HEK293 (cell line): ENCODE measurements at regions not wholly inside any gene's neighbourhood (a gene's known extent, or its start where the extent isn't known, plus 50 kb on each side); places are given as distances from the start of the nearest gene placed in this dataset.

Source experiments
- CTCF ChIA-PET: fragments of 350-600 bp; formaldehyde crosslinking; extraction: SDS; loops from one replicate; lab custom pipeline; 2021; ENCODE audit warnings: antibody characterized with exemption; lab: Yijun Ruan, JAX
- POLR2A ChIA-PET: fragments of 300-600 bp; formaldehyde crosslinking; extraction: SDS; loops from one replicate; lab custom pipeline; 2020; ENCODE audit warnings: antibody characterized with exemption, inconsistent platforms; lab: Yijun Ruan, JAX
- H3K27ac ChIP-seq: fragments of 200-500 bp; sonication (Bioruptor generic); 2 replicates; pipeline ENCODE4 v1.5.1; 2014; ENCODE audit warnings: low read depth, low read length, control low read depth, inconsistent platforms; ENCODE audit errors: extremely low read depth
- H3K36me3 ChIP-seq, 2 experiments: fragments of 200-500 bp in 1 of 2; sonication (Bioruptor generic) in 1 of 2; 1 replicate in 1 of 2; 2 replicates in 1 of 2; pipeline ENCODE4 v1.5.1; 2014 to 2017; ENCODE audit warnings: inconsistent platforms in 2 of 2, low read length in 2 of 2; ENCODE audit not compliant: control insufficient read depth in 2 of 2, insufficient read depth in 1 of 2
- H3K4me1 ChIP-seq: fragments of 200-500 bp; sonication (Bioruptor generic); 2 replicates; pipeline ENCODE4 v1.5.1; 2014; ENCODE audit warnings: mild to moderate bottlenecking, low read length, inconsistent platforms; ENCODE audit not compliant: control insufficient read depth, insufficient read depth
- H3K4me3 ChIP-seq: 2 replicates; pipeline ENCODE4 v1.5.1; 2011; ENCODE audit warnings: low read depth, mild to moderate bottlenecking, control low read depth, low read length, moderate library complexity
- H3K9me3 ChIP-seq: fragments of 200-500 bp; sonication (Bioruptor generic); 2 replicates; pipeline ENCODE4 v1.5.1; 2014; ENCODE audit warnings: low read depth, low read length, inconsistent platforms; ENCODE audit not compliant: control insufficient read depth, insufficient read depth
- EGR2 ChIP-seq: fragments of 450-650 bp; formaldehyde crosslinking; IDR thresholded peaks from 2 replicates; pipeline ENCODE4 v1.5.1; 2016; ENCODE audit warnings: low read depth, missing biosample characterization, missing genetic modification characterization
- KLF16 ChIP-seq: fragments of 450-650 bp; formaldehyde crosslinking; IDR thresholded peaks from 2 replicates; pipeline ENCODE4 v1.5.1; 2017; ENCODE audit warnings: missing biosample characterization, missing genetic modification characterization
- OVOL3 ChIP-seq: fragments of 450-650 bp; formaldehyde crosslinking; IDR thresholded peaks from 2 replicates; pipeline ENCODE4 v1.5.1; 2016; ENCODE audit warnings: missing biosample characterization, missing genetic modification characterization
- SCRT2 ChIP-seq: fragments of 450-650 bp; formaldehyde crosslinking; IDR thresholded peaks from 2 replicates; pipeline ENCODE4 v1.5.1; 2016; ENCODE audit warnings: missing biosample characterization, missing genetic modification characterization
- YY1 ChIP-seq: fragments of 450-650 bp; formaldehyde crosslinking; IDR thresholded peaks from 2 replicates; pipeline ENCODE4 v1.5.1; 2018; ENCODE audit warnings: missing biosample characterization, missing genetic modification characterization
- ZFHX2 ChIP-seq: fragments of 450-650 bp; formaldehyde crosslinking; conservative IDR thresholded peaks from 2 replicates; pipeline ENCODE4 v1.5.1; 2016; ENCODE audit warnings: missing biosample characterization, missing genetic modification characterization
- ZNF114 ChIP-seq: fragments of 450-650 bp; formaldehyde crosslinking; IDR thresholded peaks from 2 replicates; pipeline ENCODE4 v1.5.0; 2017; ENCODE audit warnings: missing biosample characterization, missing genetic modification characterization
- ZNF221 ChIP-seq: fragments of 450-650 bp; formaldehyde crosslinking; IDR thresholded peaks from 2 replicates; pipeline ENCODE4 v1.5.1; 2017; ENCODE audit warnings: missing biosample characterization, missing genetic modification characterization, borderline replicate concordance
- ZNF350 ChIP-seq: fragments of 450-650 bp; formaldehyde crosslinking; IDR thresholded peaks from 2 replicates; pipeline ENCODE4 v1.5.0; 2017; ENCODE audit warnings: missing biosample characterization, mild to moderate bottlenecking, missing genetic modification characterization
- ZNF398 ChIP-seq: fragments of 450-650 bp; formaldehyde crosslinking; IDR thresholded peaks from 2 replicates; pipeline ENCODE4 v1.5.1; 2017; ENCODE audit warnings: missing biosample characterization, missing genetic modification characterization
- ZNF416 ChIP-seq: fragments of 450-650 bp; formaldehyde crosslinking; IDR thresholded peaks from 2 replicates; pipeline ENCODE4 v1.5.1; 2016; ENCODE audit warnings: missing biosample characterization, missing genetic modification characterization
- ZNF449 ChIP-seq: fragments of 450-650 bp; formaldehyde crosslinking; IDR thresholded peaks from 2 replicates; pipeline ENCODE4 v1.5.1; 2017; ENCODE audit warnings: missing biosample characterization, mild to moderate bottlenecking, missing genetic modification characterization, moderate library complexity
- ZNF623 ChIP-seq: fragments of 450-650 bp; formaldehyde crosslinking; IDR thresholded peaks from 2 replicates; pipeline ENCODE4 v1.5.1; 2016; ENCODE audit warnings: missing biosample characterization, missing genetic modification characterization
- ZNF76 ChIP-seq: fragments of 450-650 bp; formaldehyde crosslinking; IDR thresholded peaks from 2 replicates; pipeline ENCODE4; 2016; ENCODE audit warnings: low read depth, missing biosample characterization, missing genetic modification characterization, borderline replicate concordance
- ZNF830 ChIP-seq: fragments of 450-650 bp; IDR thresholded peaks from 2 replicates; pipeline ENCODE4 v1.5.0; 2018; ENCODE audit warnings: missing biosample characterization, missing genetic modification characterization, low read depth, mild to moderate bottlenecking, moderate library complexity
- ZNF843 ChIP-seq: fragments of 450-650 bp; formaldehyde crosslinking; IDR thresholded peaks from 2 replicates; pipeline ENCODE4 v1.5.1; 2016; ENCODE audit warnings: missing biosample characterization, missing genetic modification characterization
- ZSCAN16 ChIP-seq: fragments of 450-650 bp; formaldehyde crosslinking; IDR thresholded peaks from 2 replicates; pipeline ENCODE4 v1.5.1; 2016; ENCODE audit warnings: missing biosample characterization, missing genetic modification characterization
- TF ChIP-seq, protein P1 (sequence below): fragments of 450-650 bp; formaldehyde crosslinking; IDR thresholded peaks from 2 replicates; pipeline ENCODE4 v1.5.1; 2017; ENCODE audit warnings: missing biosample characterization, missing genetic modification characterization
- TF ChIP-seq, protein P2 (sequence below): fragments of 450-650 bp; formaldehyde crosslinking; conservative IDR thresholded peaks from 2 replicates; pipeline ENCODE4 v1.5.1; 2016; ENCODE audit warnings: low read depth, missing biosample characterization, missing genetic modification characterization

GRCh38 chr16:11474617-11475291 is 112.0 kb downstream of the LITAF start:
- H3K4me3 ChIP-seq, result no peak overlapping the region
- no peak overlapping the region for H3K27ac ChIP-seq
- no peaks in the 10 kb centered on the region for H3K36me3 ChIP-seq
- H3K4me1 ChIP-seq, result no peaks in the 10 kb centered on the region
- ChIA-PET POLR2A (interaction anchor here (0.6 to 0.7 kb wide), 2 partner anchors 9 to 36 kb away, joined by 3 to 6 read pairs; no protein-coding TSS in a partner anchor), CTCF (interaction anchor here (0.7 to 2.4 kb wide), 4 partner anchors 23 to 283 kb away, joined by 3 to 7 read pairs (median 4); no protein-coding TSS in a partner anchor)
- TF ChIP-seq ZNF416 (tag by site-specific recombination) (no peak), ZNF398 (tag by site-specific recombination) (peak; percentile 59)
- H3K9me3 ChIP-seq, result no peaks in the 10 kb centered on the region

DNA sequence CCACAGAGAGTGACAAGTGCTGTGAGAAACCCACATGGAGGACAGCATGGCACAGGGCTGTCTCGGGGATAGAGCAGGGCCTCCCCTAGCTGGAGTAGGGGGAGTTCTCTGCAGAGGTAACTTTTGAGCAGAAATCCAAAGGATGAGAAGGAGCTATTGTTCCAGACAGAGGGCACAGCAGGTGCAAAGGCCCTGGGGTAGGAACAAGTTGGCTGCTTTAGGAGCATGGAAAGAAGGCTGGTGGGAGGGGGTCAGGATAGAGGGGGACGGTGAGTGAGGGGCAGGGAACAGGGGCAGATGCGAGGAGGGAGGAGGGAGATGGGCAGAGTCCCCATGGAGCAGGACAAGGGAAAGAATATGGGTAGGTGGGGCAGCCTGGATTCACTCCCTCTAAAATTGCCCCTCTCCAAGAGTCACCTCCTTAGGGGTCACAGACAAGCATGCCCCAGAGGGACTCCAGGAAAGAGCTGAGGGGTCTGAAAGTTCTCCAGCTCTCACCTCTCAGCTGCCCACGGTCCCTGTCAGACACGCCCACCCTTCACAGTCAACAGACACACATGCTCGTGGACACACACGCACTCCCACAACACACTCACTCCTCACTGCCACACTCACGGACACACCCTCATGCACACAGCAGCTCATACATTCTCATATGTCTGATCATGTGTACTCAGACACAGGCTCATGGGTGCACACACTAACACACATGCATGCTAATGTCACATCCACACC is 110.7 kb downstream of the LITAF start:
- Histone ChIP-seq H3K4me3 (no peak overlapping the region), H3K27ac (no peak overlapping the region)
- TF ChIP-seq ZNF114 (tag by site-specific recombination), result no peak
- peak; percentile 57 for TF ChIP-seq EGR2
- TF ChIP-seq YY1 (tag by site-specific recombination), result no peak
- no peak for TF ChIP-seq ZNF449 (tag by site-specific recombination)
- peak; percentile 96 for TF ChIP-seq ZNF623 (tag by site-specific recombination)
- TF ChIP-seq OVOL3, result no peak
- peak; percentile 60 for TF ChIP-seq ZFHX2
- TF ChIP-seq, all 188 proteins: peak for 3
- Histone ChIP-seq H3K9me3 (no peaks in the 10 kb centered on the region), H3K36me3 (no peaks in the 10 kb centered on the region), H3K4me1 (no peaks in the 10 kb centered on the region)
- ChIA-PET CTCF (interaction anchor here (1.1 kb wide), 1 partner anchor 505 kb away, joined by 3 read pairs; no protein-coding TSS in a partner anchor), POLR2A (interaction anchor here (0.6 kb wide), 1 partner anchor 9 kb away, joined by 3 read pairs; no protein-coding TSS in a partner anchor)

DNA sequence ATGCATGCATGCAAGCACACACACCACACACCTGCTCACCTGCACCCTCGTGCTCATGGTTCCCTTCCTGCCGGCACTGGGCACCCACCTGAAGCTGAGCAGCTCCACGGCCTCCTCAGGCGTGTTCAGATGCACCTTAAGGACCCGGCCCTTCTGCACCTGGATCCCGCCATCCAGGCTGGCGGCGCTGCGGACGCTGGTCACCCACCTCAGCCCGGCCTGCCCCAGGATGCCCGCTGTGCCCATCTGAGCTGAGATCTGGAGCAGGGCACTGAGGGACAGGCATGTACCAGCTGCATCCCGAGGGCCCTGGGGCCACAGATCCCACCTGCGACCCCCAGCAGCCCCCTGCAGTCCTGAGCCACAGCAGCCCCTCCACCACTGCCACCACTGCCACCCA is 110.0 kb downstream of the LITAF start:
- H3K4me1 ChIP-seq, result no peaks in the 10 kb centered on the region
- no peaks in the 10 kb centered on the region for H3K9me3 ChIP-seq
- H3K27ac ChIP-seq, result no peak overlapping the region
- H3K36me3 ChIP-seq, result no peaks in the 10 kb centered on the region
- POLR2A ChIA-PET, result no interaction called here
- CTCF ChIA-PET, result interaction anchor here (1.1 kb wide), 1 partner anchor 505 kb away, joined by 3 read pairs; no protein-coding TSS in a partner anchor
- H3K4me3 ChIP-seq, result no peak overlapping the region
- no peak for TF ChIP-seq ZNF843 (tag by site-specific recombination)
- TF ChIP-seq ZNF350, result no peak
- no peak for TF ChIP-seq ZNF398 (tag by site-specific recombination)
- TF ChIP-seq ZNF830, result no peak
- TF ChIP-seq SCRT2 (tag by site-specific recombination), result no peak
- TF ChIP-seq KLF16 (tag by site-specific recombination), result no peak
- no peak for TF ChIP-seq ZNF623 (tag by site-specific recombination)
- TF ChIP-seq ZNF76 (tag by site-specific recombination), result no peak
- TF ChIP-seq, protein P1, sequence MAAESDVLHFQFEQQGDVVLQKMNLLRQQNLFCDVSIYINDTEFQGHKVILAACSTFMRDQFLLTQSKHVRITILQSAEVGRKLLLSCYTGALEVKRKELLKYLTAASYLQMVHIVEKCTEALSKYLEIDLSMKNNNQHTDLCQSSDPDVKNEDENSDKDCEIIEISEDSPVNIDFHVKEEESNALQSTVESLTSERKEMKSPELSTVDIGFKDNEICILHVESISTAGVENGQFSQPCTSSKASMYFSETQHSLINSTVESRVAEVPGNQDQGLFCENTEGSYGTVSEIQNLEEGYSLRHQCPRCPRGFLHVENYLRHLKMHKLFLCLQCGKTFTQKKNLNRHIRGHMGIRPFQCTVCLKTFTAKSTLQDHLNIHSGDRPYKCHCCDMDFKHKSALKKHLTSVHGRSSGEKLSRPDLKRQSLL (tag by site-specific recombination), result no peak
- TF ChIP-seq ZSCAN16, result no peak
- no peak for TF ChIP-seq ZNF221 (tag by site-specific recombination)
- TF ChIP-seq, protein P2, sequence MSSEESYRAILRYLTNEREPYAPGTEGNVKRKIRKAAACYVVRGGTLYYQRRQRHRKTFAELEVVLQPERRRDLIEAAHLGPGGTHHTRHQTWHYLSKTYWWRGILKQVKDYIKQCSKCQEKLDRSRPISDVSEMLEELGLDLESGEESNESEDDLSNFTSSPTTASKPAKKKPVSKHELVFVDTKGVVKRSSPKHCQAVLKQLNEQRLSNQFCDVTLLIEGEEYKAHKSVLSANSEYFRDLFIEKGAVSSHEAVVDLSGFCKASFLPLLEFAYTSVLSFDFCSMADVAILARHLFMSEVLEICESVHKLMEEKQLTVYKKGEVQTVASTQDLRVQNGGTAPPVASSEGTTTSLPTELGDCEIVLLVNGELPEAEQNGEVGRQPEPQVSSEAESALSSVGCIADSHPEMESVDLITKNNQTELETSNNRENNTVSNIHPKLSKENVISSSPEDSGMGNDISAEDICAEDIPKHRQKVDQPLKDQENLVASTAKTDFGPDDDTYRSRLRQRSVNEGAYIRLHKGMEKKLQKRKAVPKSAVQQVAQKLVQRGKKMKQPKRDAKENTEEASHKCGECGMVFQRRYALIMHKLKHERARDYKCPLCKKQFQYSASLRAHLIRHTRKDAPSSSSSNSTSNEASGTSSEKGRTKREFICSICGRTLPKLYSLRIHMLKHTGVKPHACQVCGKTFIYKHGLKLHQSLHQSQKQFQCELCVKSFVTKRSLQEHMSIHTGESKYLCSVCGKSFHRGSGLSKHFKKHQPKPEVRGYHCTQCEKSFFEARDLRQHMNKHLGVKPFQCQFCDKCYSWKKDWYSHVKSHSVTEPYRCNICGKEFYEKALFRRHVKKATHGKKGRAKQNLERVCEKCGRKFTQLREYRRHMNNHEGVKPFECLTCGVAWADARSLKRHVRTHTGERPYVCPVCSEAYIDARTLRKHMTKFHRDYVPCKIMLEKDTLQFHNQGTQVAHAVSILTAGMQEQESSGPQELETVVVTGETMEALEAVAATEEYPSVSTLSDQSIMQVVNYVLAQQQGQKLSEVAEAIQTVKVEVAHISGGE (tag by site-specific recombination), result no peak
